ENCODE measurements at regions not wholly inside any gene's neighbourhood (a gene's known extent, or its start where the extent isn't known, plus 50 kb on each side); places are given as distances from the start of the nearest gene placed in this dataset.
"Not testable (repeated sequence)": the region's sequence is repeated elsewhere in the genome, so short reads cannot be mapped to it uniquely, and the experiment has no call there.

DNA sequence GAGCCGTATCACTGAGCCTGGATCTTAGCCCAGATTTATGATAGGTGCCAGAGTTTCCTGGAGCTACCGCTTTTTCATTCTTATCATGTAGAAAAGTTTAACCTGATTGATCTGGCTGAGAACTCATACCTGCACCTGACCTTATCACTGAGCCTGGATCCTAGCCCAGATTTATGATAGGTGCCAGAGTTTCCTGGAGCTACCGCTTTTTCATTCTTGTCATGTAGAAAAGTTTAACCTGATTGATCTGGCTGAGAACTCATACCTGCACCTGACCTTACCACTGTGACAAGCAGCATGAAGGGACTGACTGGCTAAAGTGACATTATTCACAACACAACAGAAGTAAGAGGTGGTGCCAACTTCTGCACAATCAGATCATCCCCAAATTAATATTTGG, 1188.1 kb upstream of the FLRT2 start:
- TF ChIP-seq, protein P1, sequence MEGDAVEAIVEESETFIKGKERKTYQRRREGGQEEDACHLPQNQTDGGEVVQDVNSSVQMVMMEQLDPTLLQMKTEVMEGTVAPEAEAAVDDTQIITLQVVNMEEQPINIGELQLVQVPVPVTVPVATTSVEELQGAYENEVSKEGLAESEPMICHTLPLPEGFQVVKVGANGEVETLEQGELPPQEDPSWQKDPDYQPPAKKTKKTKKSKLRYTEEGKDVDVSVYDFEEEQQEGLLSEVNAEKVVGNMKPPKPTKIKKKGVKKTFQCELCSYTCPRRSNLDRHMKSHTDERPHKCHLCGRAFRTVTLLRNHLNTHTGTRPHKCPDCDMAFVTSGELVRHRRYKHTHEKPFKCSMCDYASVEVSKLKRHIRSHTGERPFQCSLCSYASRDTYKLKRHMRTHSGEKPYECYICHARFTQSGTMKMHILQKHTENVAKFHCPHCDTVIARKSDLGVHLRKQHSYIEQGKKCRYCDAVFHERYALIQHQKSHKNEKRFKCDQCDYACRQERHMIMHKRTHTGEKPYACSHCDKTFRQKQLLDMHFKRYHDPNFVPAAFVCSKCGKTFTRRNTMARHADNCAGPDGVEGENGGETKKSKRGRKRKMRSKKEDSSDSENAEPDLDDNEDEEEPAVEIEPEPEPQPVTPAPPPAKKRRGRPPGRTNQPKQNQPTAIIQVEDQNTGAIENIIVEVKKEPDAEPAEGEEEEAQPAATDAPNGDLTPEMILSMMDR (IDR thresholded peaks at IDR 0.05): not testable (repeated sequence)
- TF ChIP-seq POLR2A (IDR thresholded peaks at IDR 0.05): not testable (repeated sequence)

All from prostate gland (tissue), 2 donors.